ENCODE measurements at regions not wholly inside any gene's neighbourhood (a gene's known extent, or its start where the extent isn't known, plus 50 kb on each side); places are given as distances from the start of the nearest gene placed in this dataset.

- TF ChIP-seq, protein P1, sequence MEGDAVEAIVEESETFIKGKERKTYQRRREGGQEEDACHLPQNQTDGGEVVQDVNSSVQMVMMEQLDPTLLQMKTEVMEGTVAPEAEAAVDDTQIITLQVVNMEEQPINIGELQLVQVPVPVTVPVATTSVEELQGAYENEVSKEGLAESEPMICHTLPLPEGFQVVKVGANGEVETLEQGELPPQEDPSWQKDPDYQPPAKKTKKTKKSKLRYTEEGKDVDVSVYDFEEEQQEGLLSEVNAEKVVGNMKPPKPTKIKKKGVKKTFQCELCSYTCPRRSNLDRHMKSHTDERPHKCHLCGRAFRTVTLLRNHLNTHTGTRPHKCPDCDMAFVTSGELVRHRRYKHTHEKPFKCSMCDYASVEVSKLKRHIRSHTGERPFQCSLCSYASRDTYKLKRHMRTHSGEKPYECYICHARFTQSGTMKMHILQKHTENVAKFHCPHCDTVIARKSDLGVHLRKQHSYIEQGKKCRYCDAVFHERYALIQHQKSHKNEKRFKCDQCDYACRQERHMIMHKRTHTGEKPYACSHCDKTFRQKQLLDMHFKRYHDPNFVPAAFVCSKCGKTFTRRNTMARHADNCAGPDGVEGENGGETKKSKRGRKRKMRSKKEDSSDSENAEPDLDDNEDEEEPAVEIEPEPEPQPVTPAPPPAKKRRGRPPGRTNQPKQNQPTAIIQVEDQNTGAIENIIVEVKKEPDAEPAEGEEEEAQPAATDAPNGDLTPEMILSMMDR (IDR thresholded peaks at IDR 0.05): no peak
- TF ChIP-seq POLR2AphosphoS5 (IDR thresholded peaks at IDR 0.05; ENCODE audit: low read depth, low read length) (no peak), SIN3A (IDR thresholded peaks at IDR 0.05; ENCODE audit: borderline replicate concordance, insufficient read depth, low read depth, low read length) (no peak), TCF7L2 (IDR thresholded peaks at IDR 0.05; ENCODE audit: low read depth, low read length) (no peak)
- TF ChIP-seq, protein P2, sequence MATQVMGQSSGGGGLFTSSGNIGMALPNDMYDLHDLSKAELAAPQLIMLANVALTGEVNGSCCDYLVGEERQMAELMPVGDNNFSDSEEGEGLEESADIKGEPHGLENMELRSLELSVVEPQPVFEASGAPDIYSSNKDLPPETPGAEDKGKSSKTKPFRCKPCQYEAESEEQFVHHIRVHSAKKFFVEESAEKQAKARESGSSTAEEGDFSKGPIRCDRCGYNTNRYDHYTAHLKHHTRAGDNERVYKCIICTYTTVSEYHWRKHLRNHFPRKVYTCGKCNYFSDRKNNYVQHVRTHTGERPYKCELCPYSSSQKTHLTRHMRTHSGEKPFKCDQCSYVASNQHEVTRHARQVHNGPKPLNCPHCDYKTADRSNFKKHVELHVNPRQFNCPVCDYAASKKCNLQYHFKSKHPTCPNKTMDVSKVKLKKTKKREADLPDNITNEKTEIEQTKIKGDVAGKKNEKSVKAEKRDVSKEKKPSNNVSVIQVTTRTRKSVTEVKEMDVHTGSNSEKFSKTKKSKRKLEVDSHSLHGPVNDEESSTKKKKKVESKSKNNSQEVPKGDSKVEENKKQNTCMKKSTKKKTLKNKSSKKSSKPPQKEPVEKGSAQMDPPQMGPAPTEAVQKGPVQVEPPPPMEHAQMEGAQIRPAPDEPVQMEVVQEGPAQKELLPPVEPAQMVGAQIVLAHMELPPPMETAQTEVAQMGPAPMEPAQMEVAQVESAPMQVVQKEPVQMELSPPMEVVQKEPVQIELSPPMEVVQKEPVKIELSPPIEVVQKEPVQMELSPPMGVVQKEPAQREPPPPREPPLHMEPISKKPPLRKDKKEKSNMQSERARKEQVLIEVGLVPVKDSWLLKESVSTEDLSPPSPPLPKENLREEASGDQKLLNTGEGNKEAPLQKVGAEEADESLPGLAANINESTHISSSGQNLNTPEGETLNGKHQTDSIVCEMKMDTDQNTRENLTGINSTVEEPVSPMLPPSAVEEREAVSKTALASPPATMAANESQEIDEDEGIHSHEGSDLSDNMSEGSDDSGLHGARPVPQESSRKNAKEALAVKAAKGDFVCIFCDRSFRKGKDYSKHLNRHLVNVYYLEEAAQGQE (IDR thresholded peaks at IDR 0.05; ENCODE audit: insufficient read depth in 1 of 2, low read depth in 2 of 2, low read length in 1 of 2): no peak
These were observed 453.4 kb upstream of the ROBO2 start for GRCh38 chr3:76586471-76586870.

All from Panc1 (cell line).